Mucosa of descending colon (tissue), 3 donors: ENCODE measurements at regions not wholly inside any gene's neighbourhood (a gene's known extent, or its start where the extent isn't known, plus 50 kb on each side); places are given as distances from the start of the nearest gene placed in this dataset.

Experiments
- ATAC-seq: fragments of 200-7000 bp; cut with Tn5 transposase; one replicate; pipeline ENCODE4 v1.9.1; 2020; ENCODE audit warnings: mild to moderate bottlenecking, moderate library complexity
- DNase-seq, 3 donors: peaks; one replicate each; pipeline ENCODE4 v3.0.0-alpha.2; 2020
- H3K36me3 ChIP-seq: fragments of 200-600 bp; one replicate; pipeline ENCODE4 v1.8.0; 2021; ENCODE audit warnings: low read depth, mild to moderate bottlenecking
- H3K4me1 ChIP-seq: fragments of 200-600 bp; one replicate; pipeline ENCODE4 v1.8.0; 2021; ENCODE audit warnings: low read depth, mild to moderate bottlenecking
- H3K4me3 ChIP-seq: fragments of 200-600 bp; one replicate; pipeline ENCODE4 v1.8.0; 2021; ENCODE audit warnings: mild to moderate bottlenecking
- H3K9me3 ChIP-seq: fragments of 200-600 bp; one replicate; pipeline ENCODE4 v1.8.0; 2021; ENCODE audit warnings: mild to moderate bottlenecking
- CTCF ChIP-seq: fragments of 200-600 bp; IDR thresholded peaks from one replicate; pipeline ENCODE4 v1.8.0; 2022; ENCODE audit warnings: antibody characterized with exemption, mild to moderate bottlenecking
- intact Hi-C, 2 donors: fragments of 100-400 bp; cut with DNase I in 1 of 2; cut with micrococcal nuclease in 1 of 2; formaldehyde crosslinking; loops; one replicate each; pipeline versions ENCODE4 v1.11.0 to v1.11.1; 2022; cut with DNase I, micrococcal nuclease
- donor health status: DM: no; HTN: no; CAD: no; lungs with moderate emphysema.
- donor health status: DM: no; HTN: no; CAD: no.
- donor health status: DM: no; HTN: yes; CAD: no.

DNA sequence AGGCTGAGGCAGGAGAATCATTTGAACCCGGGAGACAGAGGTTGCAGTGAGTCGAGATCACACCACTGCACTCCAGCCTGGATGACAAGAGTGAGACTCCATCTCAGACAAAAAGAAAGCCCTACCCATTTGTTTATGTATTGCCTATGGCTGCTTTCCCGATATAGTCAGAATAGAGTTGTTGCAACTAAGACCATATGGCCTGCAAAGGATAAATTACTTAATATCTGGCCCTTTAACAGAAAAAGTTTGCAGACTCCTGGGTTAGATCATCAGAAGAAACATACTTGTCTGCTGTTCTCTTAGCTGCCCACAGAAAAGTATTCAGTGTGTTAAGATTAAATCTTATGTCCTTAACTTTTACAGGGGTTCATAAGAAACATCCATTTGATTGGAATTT is 122.4 kb upstream of the VASH1 start:
- Histone ChIP-seq H3K36me3 (no peaks in the 10 kb centered on the region), H3K4me1 (no peaks in the 10 kb centered on the region), H3K9me3 (no peaks in the 10 kb centered on the region), H3K4me3 (no peak overlapping the region)
- DNase-seq: no peak
- ATAC-seq: no peak
- TF ChIP-seq CTCF: no peak
- intact Hi-C loops: no loop called here

DNA sequence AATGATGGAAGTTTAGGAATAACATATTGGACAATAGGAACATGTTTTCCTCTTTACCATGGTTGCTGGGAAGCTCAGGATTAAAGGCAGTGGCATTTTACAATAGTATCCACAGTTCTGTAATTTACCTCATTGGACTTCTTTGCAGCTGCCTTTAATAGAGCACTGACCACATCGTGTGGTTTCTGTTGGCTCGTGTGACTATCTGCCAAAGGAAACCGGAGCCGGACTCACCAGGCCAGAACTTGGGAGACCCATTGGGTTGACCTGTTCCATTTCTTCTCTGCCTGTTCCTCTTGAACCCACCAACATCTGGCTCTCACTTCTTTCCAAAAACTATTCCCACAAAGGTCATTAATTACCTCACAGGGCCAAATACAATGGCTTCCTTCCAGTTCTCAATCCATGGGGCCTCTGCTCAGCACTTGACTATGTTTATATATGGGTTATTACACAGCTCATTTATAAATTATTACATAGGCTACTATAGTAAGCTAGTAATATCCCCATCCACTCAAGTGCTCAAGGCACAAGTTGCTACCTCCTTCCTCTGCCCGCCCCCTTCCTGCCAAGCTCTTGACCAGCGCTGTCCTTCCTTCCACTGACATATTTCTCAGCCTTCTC is 121.5 kb upstream of the VASH1 start:
- no peak for TF ChIP-seq CTCF
- no peaks in the 10 kb centered on the region for H3K9me3 ChIP-seq
- H3K4me3 ChIP-seq: no peak overlapping the region
- H3K4me1 ChIP-seq: no peaks in the 10 kb centered on the region
- DNase-seq: no peak
- intact Hi-C loops: loop anchor here in 1 of 2 donors (10.0 kb wide), 1 partner anchor 185 kb away; no protein-coding TSS in a partner anchor
- ATAC-seq: no peak
- no peaks in the 10 kb centered on the region for H3K36me3 ChIP-seq

- TF ChIP-seq CTCF: no peak
- H3K9me3 ChIP-seq: no peaks in the 10 kb centered on the region
- H3K4me3 ChIP-seq: no peak overlapping the region
- intact Hi-C loops: loop anchor here in 1 of 2 donors (10.0 kb wide), 1 partner anchor 186 kb away; no protein-coding TSS in a partner anchor
- no peaks in the 10 kb centered on the region for H3K4me1 ChIP-seq
- H3K36me3 ChIP-seq: no peaks in the 10 kb centered on the region
- no peak for DNase-seq
- ATAC-seq: no peak
Observed at GRCh38 chr14:76640923-76641395, 120.3 kb upstream of the VASH1 start.

DNA sequence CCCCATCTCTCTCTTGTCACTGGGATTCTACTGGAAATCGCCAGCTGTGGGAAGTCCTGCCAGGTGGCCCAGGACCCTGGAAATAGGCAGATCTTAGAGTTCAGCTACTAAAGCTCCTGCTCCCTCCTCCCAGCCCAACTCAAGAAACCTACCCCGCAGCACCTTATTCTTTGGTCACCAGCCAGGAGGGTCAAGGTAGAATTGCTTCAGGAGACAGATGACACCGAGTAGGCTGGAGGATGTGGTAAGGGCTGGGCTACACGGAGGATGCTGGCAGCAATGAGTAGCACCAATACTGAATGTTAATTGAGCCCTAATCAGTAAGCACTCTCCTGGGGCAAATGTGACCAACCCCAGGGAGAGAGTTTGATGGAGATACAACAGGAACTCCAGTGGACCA is 119.7 kb upstream of the VASH1 start:
- Histone ChIP-seq H3K9me3 (no peaks in the 10 kb centered on the region), H3K4me1 (no peaks in the 10 kb centered on the region), H3K36me3 (no peaks in the 10 kb centered on the region), H3K4me3 (no peak overlapping the region)
- intact Hi-C loops: loop anchor here in 1 of 2 donors (10.0 kb wide), 1 partner anchor 187 kb away; no protein-coding TSS in a partner anchor
- DNase-seq: no peak
- ATAC-seq: no peak
- TF ChIP-seq CTCF: no peak

- no peaks in the 10 kb centered on the region for H3K36me3 ChIP-seq
- H3K4me1 ChIP-seq: no peaks in the 10 kb centered on the region
- H3K4me3 ChIP-seq: no peak overlapping the region
- DNase-seq (no peak), ATAC-seq (no peak)
- intact Hi-C loops: loop anchor here in 1 of 2 donors (10.0 kb wide), 1 partner anchor 189 kb away; no protein-coding TSS in a partner anchor
- no peak for TF ChIP-seq CTCF
- H3K9me3 ChIP-seq: no peaks in the 10 kb centered on the region
Observed at GRCh38 chr14:76643887-76644286, 117.4 kb upstream of the VASH1 start.
